Omental fat pad (tissue), 3 donors: ENCODE measurements at regions not wholly inside any gene's neighbourhood (a gene's known extent, or its start where the extent isn't known, plus 50 kb on each side); places are given as distances from the start of the nearest gene placed in this dataset.
"Not testable (repeated sequence)": the region's sequence is repeated elsewhere in the genome, so short reads cannot be mapped to it uniquely, and the experiment has no call there.

Experiments used
- ATAC-seq: fragments of 150-250 bp; one replicate; pipeline ENCODE4 v1.9.1; 2016; ENCODE audit warnings: mild to moderate bottlenecking, moderate library complexity; ENCODE audit not compliant: low FRiP score
- DNase-seq: peaks from one replicate; pipeline ENCODE4 v3.0.0-alpha.2; 2019; ENCODE audit warnings: low spot score
- CTCF ChIP-seq, 3 donors: fragments of 450-650 bp; IDR thresholded peaks; one replicate each; pipeline ENCODE4 v1.5.1; 2016 to 2017; ENCODE audit warnings: antibody characterized with exemption in 3 of 3, mild to moderate bottlenecking in 3 of 3, moderate library complexity in 2 of 3

GRCh38 chr4:154033921-154034320, 245.0 kb upstream of the SFRP2 start:
- DNase-seq (no peak), ATAC-seq (no peak)
- no peak for TF ChIP-seq CTCF (IDR thresholded peaks at IDR 0.05)

GRCh38 chr4:154032914-154033313, 244.0 kb upstream of the SFRP2 start:
- TF ChIP-seq CTCF (IDR thresholded peaks at IDR 0.05): no peak
- DNase-seq: no peak
- no peak for ATAC-seq

GRCh38 chr4:154030746-154031145, 241.9 kb upstream of the SFRP2 start:
- TF ChIP-seq CTCF (IDR thresholded peaks at IDR 0.05): no peak
- ATAC-seq (no peak), DNase-seq (no peak)

GRCh38 chr4:154030152-154030551, 241.3 kb upstream of the SFRP2 start:
- TF ChIP-seq CTCF (IDR thresholded peaks at IDR 0.05): no peak
- no peak for ATAC-seq
- no peak for DNase-seq

- ATAC-seq: no peak
These were observed 240.3 kb upstream of the SFRP2 start for GRCh38 chr4:154029171-154029570.

GRCh38 chr4:154025110-154025509, 236.2 kb upstream of the SFRP2 start:
- TF ChIP-seq CTCF (IDR thresholded peaks at IDR 0.05): no peak
- ATAC-seq (no peak), DNase-seq (no peak)

More at GRCh38 chr4:154029171-154029570, 240.3 kb upstream of the SFRP2 start:
- DNase-seq: no peak
- TF ChIP-seq CTCF (IDR thresholded peaks at IDR 0.05): no peak

- DNase-seq (no peak), ATAC-seq (no peak)
- no peak for TF ChIP-seq CTCF (IDR thresholded peaks at IDR 0.05)
These were observed 235.3 kb upstream of the SFRP2 start for GRCh38 chr4:154024097-154024694.

GRCh38 chr4:154023671-154024070, 234.8 kb upstream of the SFRP2 start:
- not testable (repeated sequence) for ATAC-seq, DNase-seq
